K562 (cell line): ENCODE measurements at regions not wholly inside any gene's neighbourhood (a gene's known extent, or its start where the extent isn't known, plus 50 kb on each side); places are given as distances from the start of the nearest gene placed in this dataset.

ENCODE experiments used
- ATAC-seq: fragments of 200-7000 bp; cut with Tn5 transposase; 3 replicates; pipeline ENCODE4 v1.9.1; 2020; ENCODE audit warnings: moderate library complexity
- BruUV-seq: library from RNA; stranded (reverse); fragments of 400-500 nt; replicated peaks from 2 replicates; lab custom pipeline; 2021; lab: Mats Ljungman, UMichigan
- CTCF ChIA-PET: fragments of 300-600 bp; formaldehyde crosslinking; extraction: SDS; loops from one replicate; lab custom pipeline; 2021; ENCODE audit warnings: low intra/inter-chr PET ratio; lab: Yijun Ruan, JAX
- POLR2A ChIA-PET: fragments of 300-600, 350-650 bp; sonication (Branson Sonifier 250); formaldehyde crosslinking; extraction: SDS; loops from one replicate; lab custom pipeline; 2021; ENCODE audit warnings: antibody characterized with exemption, inconsistent platforms; lab: Yijun Ruan, JAX
- DNase-seq, 4 experiments: peaks; one replicate each; pipeline versions ENCODE4 v3.0.0 to v3.0.0-alpha.2; 2011 to 2018; ENCODE audit warnings: low spot score in 3 of 4, mixed read lengths in 3 of 4; ENCODE audit errors: extremely low read depth in 1 of 4
- FAIRE-seq: peaks from 2 replicates; lab custom pipeline; 2011; peaks lifted over from hg19 to GRCh38; lab: Jason Lieb, UNC
- H2AFZ ChIP-seq: 2 replicates; pipeline ENCODE4 v1.6.0; 2011; ENCODE audit warnings: low read depth, low read length, control low read depth, inconsistent platforms
- H3K27ac ChIP-seq: fragments of 200-600 bp; 3 replicates; pipeline ENCODE4 v1.8.0; 2011; ENCODE audit warnings: low read depth, mild to moderate bottlenecking, control low read depth, inconsistent platforms, low read length, moderate library complexity, mixed read lengths; ENCODE audit errors: extremely low read depth
- H3K27me3 ChIP-seq, 2 experiments: fragments of 300-600 bp in 1 of 2; 2 replicates in 1 of 2; 3 replicates in 1 of 2; pipeline versions ENCODE4 v1.6.0 to v1.8.0; 2011; ENCODE audit warnings: inconsistent platforms in 2 of 2, low read length in 2 of 2, mild to moderate bottlenecking in 1 of 2, mixed read lengths in 1 of 2, moderate library complexity in 1 of 2; ENCODE audit not compliant: control insufficient read depth in 2 of 2, insufficient read depth in 2 of 2
- H3K36me3 ChIP-seq: fragments of 300-600 bp; 3 replicates; pipeline ENCODE4 v1.8.0; 2011; ENCODE audit warnings: mild to moderate bottlenecking, low read length, inconsistent platforms; ENCODE audit not compliant: control insufficient read depth, insufficient read depth
- H3K4me1 ChIP-seq, 2 experiments: fragments of 200-600 bp in 1 of 2; replicated peaks in 1 of 2; 2 replicates in 1 of 2; 3 replicates in 1 of 2; pipeline versions ENCODE4 v1.5.1 to v1.8.0; 2011; ENCODE audit warnings: inconsistent platforms in 2 of 2, low read length in 2 of 2, mild to moderate bottlenecking in 1 of 2, mixed read lengths in 1 of 2, moderate library complexity in 1 of 2; ENCODE audit not compliant: control insufficient read depth in 2 of 2, insufficient read depth in 2 of 2
- H3K4me2 ChIP-seq: 2 replicates; pipeline ENCODE4 v1.6.1; 2011; ENCODE audit warnings: low read length, control low read depth, inconsistent platforms, mixed read lengths; ENCODE audit not compliant: insufficient read depth
- H3K4me3 ChIP-seq: fragments of 200-600 bp; sonication (generic), shearing (Covaris generic); 2 replicates; pipeline ENCODE4 v1.5.1; 2016; ENCODE audit warnings: control low read depth, inconsistent platforms
- H3K79me2 ChIP-seq: fragments of 200-600 bp; 3 replicates; pipeline ENCODE4 v1.8.0; 2011; ENCODE audit warnings: low read length, inconsistent platforms; ENCODE audit not compliant: control insufficient read depth, insufficient read depth
- H3K9ac ChIP-seq, 2 experiments: 2 replicates each; pipeline versions ENCODE4 v1.6.0 to v1.6.1; 2011; ENCODE audit warnings: low read depth in 2 of 2, low read length in 2 of 2, control low read depth in 1 of 2, inconsistent platforms in 1 of 2, mild to moderate bottlenecking in 1 of 2, mixed read lengths in 1 of 2; ENCODE audit not compliant: insufficient read depth in 1 of 2
- H3K9me1 ChIP-seq: one replicate; pipeline ENCODE4 v1.6.0; 2011; ENCODE audit warnings: inconsistent platforms, mild to moderate bottlenecking, low read length, moderate library complexity; ENCODE audit not compliant: control insufficient read depth, insufficient read depth
- H3K9me3 ChIP-seq: replicated peaks from 2 replicates; pipeline ENCODE4 v1.5.1; 2011; ENCODE audit warnings: low read depth, low read length, inconsistent platforms; ENCODE audit not compliant: control insufficient read depth, insufficient read depth
- H4K20me1 ChIP-seq: replicated peaks from 2 replicates; pipeline ENCODE4 v1.6.1; 2011; ENCODE audit warnings: low read length, inconsistent platforms, mixed read lengths; ENCODE audit not compliant: control insufficient read depth, insufficient read depth
- AFF1 ChIP-seq, 2 experiments: fragments of 450-650 bp; IDR thresholded peaks; 2 replicates each; pipeline ENCODE4 v1.6.1; 2018; ENCODE audit warnings: mild to moderate bottlenecking in 2 of 2, low read depth in 1 of 2; ENCODE audit not compliant: partially characterized antibody in 2 of 2
- ARNT ChIP-seq, 2 experiments: fragments of 450-650 bp; IDR thresholded peaks; 2 replicates each; pipeline ENCODE4 v1.6.1; 2016; ENCODE audit warnings: mild to moderate bottlenecking in 1 of 2
- BACH1 ChIP-seq: fragments of 200-800 bp; sonication (Bioruptor generic); IDR thresholded peaks from 2 replicates; pipeline ENCODE4 v1.6.1; 2016; ENCODE audit warnings: missing genetic modification characterization, missing compliant biosample characterization
- DIDO1 ChIP-seq: fragments of 450-650 bp; IDR thresholded peaks from 2 replicates; pipeline ENCODE4 v1.6.1; 2016; ENCODE audit warnings: low read depth, missing biosample characterization, missing genetic modification characterization
- FOXJ3 ChIP-seq: sonication (generic); formaldehyde crosslinking; IDR thresholded peaks from 2 replicates; pipeline ENCODE4 v1.4.0; 2020; ENCODE audit warnings: mild to moderate bottlenecking, missing genetic modification reagents
- JUND ChIP-seq, 2 experiments: IDR thresholded peaks; 2 replicates in 1 of 2; 3 replicates in 1 of 2; pipeline ENCODE4 v1.6.1; 2011; ENCODE audit warnings: borderline replicate concordance in 2 of 2, low read depth in 2 of 2, low read length in 2 of 2, improper control_type of control experiment in 1 of 2, missing biosample characterization in 1 of 2, missing genetic modification characterization in 1 of 2, missing genetic modification reagents in 1 of 2
- SMARCC2 ChIP-seq: fragments of 450-650 bp; IDR thresholded peaks from 2 replicates; pipeline ENCODE4 v1.6.1; 2017; ENCODE audit warnings: antibody characterized with exemption, moderate library complexity, mild to moderate bottlenecking, low read depth
- SNAPC5 ChIP-seq: fragments of 250-450 bp; sonication (Bioruptor Pico); IDR thresholded peaks from 2 replicates; pipeline ENCODE4 v1.8.0; 2021; ENCODE audit warnings: moderate library complexity, mild to moderate bottlenecking, inconsistent platforms
- THAP7 ChIP-seq: fragments of 250-450 bp; sonication (Bioruptor Pico); IDR thresholded peaks from 2 replicates; pipeline ENCODE4 v1.5.0; 2021
- ZHX1 ChIP-seq: fragments of 150-350 bp; conservative IDR thresholded peaks from 2 replicates; pipeline ENCODE4 v1.6.1; 2014; ENCODE audit warnings: low read length
- ZNF184 ChIP-seq: sonication (generic); formaldehyde crosslinking; IDR thresholded peaks from 2 replicates; pipeline ENCODE4 v1.5.0; 2020; ENCODE audit warnings: missing genetic modification reagents
- WGBS: fragments of 100-300 bp; shearing (Covaris generic); methylation state at CpG from one replicate; pipeline ENCODE4 v1.1.6; 2016; ENCODE audit warnings: low coverage, mixed read lengths; ENCODE audit not compliant: insufficient coverage; ENCODE audit errors: missing lambda C conversion rate; 5-methylcytosine and 5-hydroxymethylcytosine counted together
- in situ Hi-C: fragments of 300-500 bp; cut with MboI; formaldehyde crosslinking; loops from 4 replicates; pipeline ENCODE4 v1.15.0; 2018; ENCODE audit warnings: inconsistent platforms, mixed read lengths
- intact Hi-C: fragments of 100-400 bp; cut with micrococcal nuclease; formaldehyde crosslinking; loops from 2 replicates; pipeline ENCODE4 v1.14.2; 2022

- TF ChIP-seq AFF1 (IDR thresholded peaks at IDR 0.05; ENCODE audit: low read depth in 1 of 2, partially characterized antibody in 2 of 2), result no peak
Observed at GRCh38 chr7:47712416-47712815, 130.5 kb upstream of the TNS3 start (continued).

- intact Hi-C loops, result no loop called here
- H3K4me2 ChIP-seq, result no peak overlapping the region
- POLR2A ChIA-PET, result interaction anchor here (0.6 kb wide), 1 partner anchor 15 kb away, joined by 3 read pairs; no protein-coding TSS in a partner anchor
- H4K20me1 ChIP-seq, result no peaks in the 10 kb centered on the region; the same call in 1 of the 2 replicates
- DNase-seq, result no peak
- H3K9me1 ChIP-seq, result no peaks in the 10 kb centered on the region
- in situ Hi-C loops, result no loop called here
- 14% methylated on average over 5 of the region's 12 CpGs for WGBS
- no peak overlapping the region for H2AFZ ChIP-seq
- H3K4me3 ChIP-seq, result no peak overlapping the region
- no peaks in the 10 kb centered on the region for H3K4me1 ChIP-seq
- H3K9me3 ChIP-seq, result no peaks in the 10 kb centered on the region
- TF ChIP-seq THAP7 (CRISPR knock-in tag), result no peak
- no peak for TF ChIP-seq DIDO1 (tag)
- no peak for TF ChIP-seq ZNF184 (CRISPR knock-in tag)
- no peak for TF ChIP-seq ZHX1
- no peak for TF ChIP-seq FOXJ3 (CRISPR knock-in tag)
- TF ChIP-seq SMARCC2, result no peak
- no peak for TF ChIP-seq SNAPC5
- no peak for TF ChIP-seq JUND (IDR thresholded peaks at IDR 0.05; ENCODE audit: borderline replicate concordance, low read depth, low read length)
- no peak for TF ChIP-seq JUND (tag; IDR thresholded peaks at IDR 0.05; ENCODE audit: borderline replicate concordance, low read depth, low read length)
- no peak for TF ChIP-seq BACH1 (tag)
- no peak for TF ChIP-seq ARNT (IDR thresholded peaks at IDR 0.05)
- H3K79me2 ChIP-seq, result no peaks in the 10 kb centered on the region
- H3K27ac ChIP-seq, result no peak overlapping the region
- no TSS peak for BruUV-seq
- FAIRE-seq, result no peak
- no peak overlapping the region for H3K9ac ChIP-seq
- CTCF ChIA-PET, result no interaction called here
- no peaks in the 10 kb centered on the region for H3K36me3 ChIP-seq
- H3K27me3 ChIP-seq, result peaks cover 5 to 24% of the 10 kb centered on the region in 2 experiments; a peak in 4 of 5 replicates
- no peak for ATAC-seq
Observed at GRCh38 chr7:47711776-47712175, 129.9 kb upstream of the TNS3 start.
